HEK293 (cell line): ENCODE measurements at regions not wholly inside any gene's neighbourhood (a gene's known extent, or its start where the extent isn't known, plus 50 kb on each side); places are given as distances from the start of the nearest gene placed in this dataset.

Experiments used
- CTCF ChIA-PET: fragments of 350-600 bp; formaldehyde crosslinking; extraction: SDS; loops from one replicate; lab custom pipeline; 2021; ENCODE audit warnings: antibody characterized with exemption; lab: Yijun Ruan, JAX
- POLR2A ChIA-PET: fragments of 300-600 bp; formaldehyde crosslinking; extraction: SDS; loops from one replicate; lab custom pipeline; 2020; ENCODE audit warnings: antibody characterized with exemption, inconsistent platforms; lab: Yijun Ruan, JAX
- H3K27ac ChIP-seq: fragments of 200-500 bp; sonication (Bioruptor generic); 2 replicates; pipeline ENCODE4 v1.5.1; 2014; ENCODE audit warnings: low read depth, low read length, control low read depth, inconsistent platforms; ENCODE audit errors: extremely low read depth
- H3K36me3 ChIP-seq, 2 experiments: fragments of 200-500 bp in 1 of 2; sonication (Bioruptor generic) in 1 of 2; 1 replicate in 1 of 2; 2 replicates in 1 of 2; pipeline ENCODE4 v1.5.1; 2014 to 2017; ENCODE audit warnings: inconsistent platforms in 2 of 2, low read length in 2 of 2; ENCODE audit not compliant: control insufficient read depth in 2 of 2, insufficient read depth in 1 of 2
- H3K4me1 ChIP-seq: fragments of 200-500 bp; sonication (Bioruptor generic); 2 replicates; pipeline ENCODE4 v1.5.1; 2014; ENCODE audit warnings: mild to moderate bottlenecking, low read length, inconsistent platforms; ENCODE audit not compliant: control insufficient read depth, insufficient read depth
- H3K4me3 ChIP-seq: 2 replicates; pipeline ENCODE4 v1.5.1; 2011; ENCODE audit warnings: low read depth, mild to moderate bottlenecking, control low read depth, low read length, moderate library complexity
- H3K9me3 ChIP-seq: fragments of 200-500 bp; sonication (Bioruptor generic); 2 replicates; pipeline ENCODE4 v1.5.1; 2014; ENCODE audit warnings: low read depth, low read length, inconsistent platforms; ENCODE audit not compliant: control insufficient read depth, insufficient read depth
- GLIS1 ChIP-seq: fragments of 450-650 bp; formaldehyde crosslinking; IDR thresholded peaks from 2 replicates; pipeline ENCODE4 v1.5.1; 2016; ENCODE audit warnings: missing biosample characterization, missing genetic modification characterization
- MYNN ChIP-seq: fragments of 450-650 bp; formaldehyde crosslinking; IDR thresholded peaks from 2 replicates; pipeline ENCODE4 v1.5.1; 2016; ENCODE audit warnings: missing biosample characterization, missing genetic modification characterization, borderline replicate concordance
- SETDB1 ChIP-seq: IDR thresholded peaks from one replicate; pipeline ENCODE4 v1.6.1; 2017; ENCODE audit warnings: mild to moderate bottlenecking, low read length, moderate library complexity, mixed read lengths; ENCODE audit not compliant: insufficient read length
- WT1 ChIP-seq: fragments of 450-650 bp; formaldehyde crosslinking; IDR thresholded peaks from 2 replicates; pipeline ENCODE4 v1.5.1; 2016; ENCODE audit warnings: missing biosample characterization, missing genetic modification characterization
- ZBTB44 ChIP-seq: fragments of 450-650 bp; IDR thresholded peaks from 2 replicates; pipeline ENCODE4 v1.5.1; 2018; ENCODE audit warnings: missing biosample characterization, mild to moderate bottlenecking, missing genetic modification characterization
- ZBTB7A ChIP-seq: fragments of 450-650 bp; formaldehyde crosslinking; IDR thresholded peaks from 2 replicates; pipeline ENCODE4 v1.5.1; 2016; ENCODE audit warnings: low read depth, missing biosample characterization, missing genetic modification characterization
- ZFP69B ChIP-seq: fragments of 450-650 bp; formaldehyde crosslinking; IDR thresholded peaks from 2 replicates; pipeline ENCODE4 v1.5.1; 2016; ENCODE audit warnings: missing biosample characterization, missing genetic modification characterization
- ZNF138 ChIP-seq: fragments of 450-650 bp; formaldehyde crosslinking; IDR thresholded peaks from 2 replicates; pipeline ENCODE4 v1.5.1; 2016; ENCODE audit warnings: missing biosample characterization, missing genetic modification characterization, borderline replicate concordance
- ZNF146 ChIP-seq: fragments of 450-650 bp; formaldehyde crosslinking; IDR thresholded peaks from 2 replicates; pipeline ENCODE4 v1.5.1; 2016; ENCODE audit warnings: missing biosample characterization, missing genetic modification characterization
- ZNF174 ChIP-seq: fragments of 450-650 bp; formaldehyde crosslinking; IDR thresholded peaks from 2 replicates; pipeline ENCODE4 v1.5.0; 2017; ENCODE audit warnings: missing biosample characterization, mild to moderate bottlenecking, missing genetic modification characterization
- ZNF302 ChIP-seq: fragments of 450-650 bp; formaldehyde crosslinking; IDR thresholded peaks from 2 replicates; pipeline ENCODE4 v1.5.1; 2016; ENCODE audit warnings: missing biosample characterization, missing genetic modification characterization, low read depth
- ZNF354C ChIP-seq: fragments of 450-650 bp; formaldehyde crosslinking; IDR thresholded peaks from 2 replicates; pipeline ENCODE4 v1.5.1; 2016; ENCODE audit warnings: missing biosample characterization, missing genetic modification characterization, low read depth, borderline replicate concordance
- ZNF362 ChIP-seq: fragments of 450-650 bp; formaldehyde crosslinking; IDR thresholded peaks from 2 replicates; pipeline ENCODE4 v1.5.1; 2016; ENCODE audit warnings: missing biosample characterization, missing genetic modification characterization
- ZNF394 ChIP-seq: fragments of 450-650 bp; formaldehyde crosslinking; IDR thresholded peaks from 2 replicates; pipeline ENCODE4 v1.5.1; 2016; ENCODE audit warnings: missing biosample characterization, missing genetic modification characterization, mild to moderate bottlenecking, moderate library complexity, borderline replicate concordance
- ZNF544 ChIP-seq: fragments of 450-650 bp; formaldehyde crosslinking; IDR thresholded peaks from 2 replicates; pipeline ENCODE4 v1.5.0; 2017; ENCODE audit warnings: missing biosample characterization, missing genetic modification characterization
- ZNF571 ChIP-seq: fragments of 450-650 bp; formaldehyde crosslinking; IDR thresholded peaks from 2 replicates; pipeline ENCODE4 v1.5.0; 2017; ENCODE audit warnings: missing biosample characterization, missing genetic modification characterization
- ZNF76 ChIP-seq: fragments of 450-650 bp; formaldehyde crosslinking; IDR thresholded peaks from 2 replicates; pipeline ENCODE4; 2016; ENCODE audit warnings: low read depth, missing biosample characterization, missing genetic modification characterization, borderline replicate concordance
- ZSCAN23 ChIP-seq: fragments of 450-650 bp; formaldehyde crosslinking; IDR thresholded peaks from 2 replicates; pipeline ENCODE4 v1.5.1; 2016; ENCODE audit warnings: missing biosample characterization, missing genetic modification characterization
- ZSCAN30 ChIP-seq: fragments of 450-650 bp; IDR thresholded peaks from 2 replicates; pipeline ENCODE4 v1.5.1; 2018; ENCODE audit warnings: missing biosample characterization, mild to moderate bottlenecking, missing genetic modification characterization, moderate library complexity
- TF ChIP-seq, protein P1 (sequence below): fragments of 450-650 bp; formaldehyde crosslinking; IDR thresholded peaks from 2 replicates; pipeline ENCODE4 v1.5.1; 2016; ENCODE audit warnings: missing biosample characterization, missing genetic modification characterization, low read depth
- TF ChIP-seq, protein P2 (sequence below): fragments of 450-650 bp; formaldehyde crosslinking; IDR thresholded peaks from 2 replicates; pipeline ENCODE4 v1.5.1; 2016; ENCODE audit warnings: missing biosample characterization, missing genetic modification characterization

GRCh38 chr1:3989465-3989864, 89.4 kb upstream of the C1orf174 start:
- ChIA-PET CTCF (no interaction called here), POLR2A (no interaction called here)
- Histone ChIP-seq H3K36me3 (no peaks in the 10 kb centered on the region), H3K4me3 (no peak overlapping the region), H3K27ac (no peak overlapping the region), H3K4me1 (no peaks in the 10 kb centered on the region)
- TF ChIP-seq, protein P1, sequence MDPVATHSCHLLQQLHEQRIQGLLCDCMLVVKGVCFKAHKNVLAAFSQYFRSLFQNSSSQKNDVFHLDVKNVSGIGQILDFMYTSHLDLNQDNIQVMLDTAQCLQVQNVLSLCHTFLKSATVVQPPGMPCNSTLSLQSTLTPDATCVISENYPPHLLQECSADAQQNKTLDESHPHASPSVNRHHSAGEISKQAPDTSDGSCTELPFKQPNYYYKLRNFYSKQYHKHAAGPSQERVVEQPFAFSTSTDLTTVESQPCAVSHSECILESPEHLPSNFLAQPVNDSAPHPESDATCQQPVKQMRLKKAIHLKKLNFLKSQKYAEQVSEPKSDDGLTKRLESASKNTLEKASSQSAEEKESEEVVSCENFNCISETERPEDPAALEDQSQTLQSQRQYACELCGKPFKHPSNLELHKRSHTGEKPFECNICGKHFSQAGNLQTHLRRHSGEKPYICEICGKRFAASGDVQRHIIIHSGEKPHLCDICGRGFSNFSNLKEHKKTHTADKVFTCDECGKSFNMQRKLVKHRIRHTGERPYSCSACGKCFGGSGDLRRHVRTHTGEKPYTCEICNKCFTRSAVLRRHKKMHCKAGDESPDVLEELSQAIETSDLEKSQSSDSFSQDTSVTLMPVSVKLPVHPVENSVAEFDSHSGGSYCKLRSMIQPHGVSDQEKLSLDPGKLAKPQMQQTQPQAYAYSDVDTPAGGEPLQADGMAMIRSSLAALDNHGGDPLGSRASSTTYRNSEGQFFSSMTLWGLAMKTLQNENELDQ (tag by site-specific recombination) = no peak
- TF ChIP-seq, protein P2, sequence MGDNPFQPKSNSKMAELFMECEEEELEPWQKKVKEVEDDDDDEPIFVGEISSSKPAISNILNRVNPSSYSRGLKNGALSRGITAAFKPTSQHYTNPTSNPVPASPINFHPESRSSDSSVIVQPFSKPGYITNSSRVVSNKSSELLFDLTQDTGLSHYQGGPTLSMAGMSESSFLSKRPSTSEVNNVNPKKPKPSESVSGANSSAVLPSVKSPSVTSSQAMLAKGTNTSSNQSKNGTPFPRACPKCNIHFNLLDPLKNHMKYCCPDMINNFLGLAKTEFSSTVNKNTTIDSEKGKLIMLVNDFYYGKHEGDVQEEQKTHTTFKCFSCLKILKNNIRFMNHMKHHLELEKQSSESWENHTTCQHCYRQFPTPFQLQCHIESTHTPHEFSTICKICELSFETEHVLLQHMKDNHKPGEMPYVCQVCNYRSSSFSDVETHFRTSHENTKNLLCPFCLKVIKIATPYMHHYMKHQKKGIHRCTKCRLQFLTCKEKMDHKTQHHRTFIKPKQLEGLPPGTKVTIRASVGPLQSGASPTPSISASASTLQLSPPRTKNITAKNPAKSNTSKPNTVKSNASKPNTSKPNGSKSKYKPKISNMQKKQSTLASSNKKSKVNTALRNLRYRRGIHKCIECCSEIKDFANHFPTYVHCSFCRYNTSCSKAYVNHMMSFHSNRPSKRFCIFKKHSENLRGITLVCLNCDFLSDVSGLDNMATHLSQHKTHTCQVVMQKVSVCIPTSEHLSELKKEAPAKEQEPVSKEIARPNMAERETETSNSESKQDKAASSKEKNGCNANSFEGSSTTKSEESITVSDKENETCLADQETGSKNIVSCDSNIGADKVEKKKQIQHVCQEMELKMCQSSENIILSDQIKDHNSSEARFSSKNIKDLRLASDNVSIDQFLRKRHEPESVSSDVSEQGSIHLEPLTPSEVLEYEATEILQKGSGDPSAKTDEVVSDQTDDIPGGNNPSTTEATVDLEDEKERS (tag by site-specific recombination) = 0 out of 2 replicates have a peak, but pooled peaks have one; percentile 22
- TF ChIP-seq ZBTB7A = no peak
- peak; percentile 60 for TF ChIP-seq ZNF146
- TF ChIP-seq, all 188 proteins: peak for 2
- H3K9me3 ChIP-seq = no peaks in the 10 kb centered on the region

DNA sequence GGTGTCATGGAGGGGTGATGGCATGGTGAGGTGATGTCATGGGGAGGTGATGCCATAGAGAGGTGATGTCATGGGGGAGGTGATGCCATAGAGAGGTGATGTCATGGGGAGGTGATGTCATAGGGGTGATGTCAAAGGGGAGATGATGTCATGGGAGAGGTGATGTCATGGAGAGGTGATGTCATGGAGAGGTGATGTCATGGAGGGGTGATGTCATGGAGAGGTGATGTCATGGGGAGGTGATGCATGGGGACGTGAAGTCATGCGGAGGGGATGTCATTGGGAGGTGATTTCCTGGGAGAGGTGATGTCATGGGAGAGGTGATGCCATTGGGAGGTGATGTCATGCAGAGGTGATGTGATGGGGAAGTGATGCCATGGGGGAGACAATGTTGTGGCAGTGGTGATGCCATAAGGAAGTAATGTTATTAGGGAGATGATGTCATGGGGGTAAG, 92.1 kb upstream of the C1orf174 start:
- ChIA-PET POLR2A (no interaction called here), CTCF (no interaction called here)
- H3K4me1 ChIP-seq = no peaks in the 10 kb centered on the region
- no peaks in the 10 kb centered on the region for H3K9me3 ChIP-seq
- H3K4me3 ChIP-seq = no peak overlapping the region
- no peak overlapping the region for H3K27ac ChIP-seq
- no peaks in the 10 kb centered on the region for H3K36me3 ChIP-seq
- peak; percentile 95 for TF ChIP-seq ZSCAN23
- no peak for TF ChIP-seq ZNF138 (tag by site-specific recombination)
- peak; percentile 86 for TF ChIP-seq ZNF76 (tag by site-specific recombination)
- peak; percentile 82 for TF ChIP-seq SETDB1
- 0 out of 2 replicates have a peak, but pooled peaks have one; percentile 31 for TF ChIP-seq ZNF544 (tag by site-specific recombination)
- TF ChIP-seq WT1 = peak; percentile 68; the same call in 1 of the 2 replicates
- TF ChIP-seq ZBTB44 = no peak
- no peak for TF ChIP-seq ZNF302 (tag by site-specific recombination)
- peak; percentile 38; the same call in 1 of the 2 replicates for TF ChIP-seq MYNN
- TF ChIP-seq ZSCAN30 = no peak
- no peak for TF ChIP-seq ZNF362 (tag by site-specific recombination)
- TF ChIP-seq ZNF571 (tag by site-specific recombination) = peak; percentile 99
- TF ChIP-seq, protein P2 (tag by site-specific recombination) = peak; percentile 100
- peak; percentile 76; the same call in 1 of the 2 replicates for TF ChIP-seq ZNF174 (tag by site-specific recombination)
- TF ChIP-seq GLIS1 = peak; percentile 51; the same call in 1 of the 2 replicates
- TF ChIP-seq ZFP69B (tag by site-specific recombination) = peak; percentile 91
- TF ChIP-seq ZNF394 (tag by site-specific recombination) = peak; percentile 82
- TF ChIP-seq ZNF354C (tag by site-specific recombination) = 0 out of 2 replicates have a peak, but pooled peaks have one; percentile 53
